GM19240 (cell line): ENCODE measurements at regions not wholly inside any gene's neighbourhood (a gene's known extent, or its start where the extent isn't known, plus 50 kb on each side); places are given as distances from the start of the nearest gene placed in this dataset.

Experiments used
- DNase-seq: peaks from one replicate; pipeline ENCODE4 v3.0.0; 2011; ENCODE audit warnings: low spot score; ENCODE audit not compliant: insufficient read length

DNA sequence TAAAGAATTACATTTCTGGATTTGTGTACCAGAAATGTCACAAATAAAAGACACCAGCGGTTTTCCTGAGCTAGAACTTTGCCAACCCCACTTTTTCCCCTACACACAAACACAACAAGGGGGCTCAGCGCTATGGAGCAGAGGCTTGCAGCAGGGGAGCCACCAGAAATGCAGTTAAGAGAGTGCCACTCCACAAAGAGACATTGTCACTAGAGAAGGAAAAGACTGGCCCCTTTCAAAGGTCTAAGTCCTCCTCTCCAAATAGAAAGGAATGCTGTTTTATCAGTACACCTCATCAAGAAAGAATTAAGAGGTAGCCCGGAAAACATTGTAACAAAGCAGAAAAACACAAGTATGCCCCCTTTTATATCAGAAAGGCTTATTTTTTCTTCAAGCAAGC is 419.5 kb downstream of the HNRNPD start:
- no peak for DNase-seq

DNA sequence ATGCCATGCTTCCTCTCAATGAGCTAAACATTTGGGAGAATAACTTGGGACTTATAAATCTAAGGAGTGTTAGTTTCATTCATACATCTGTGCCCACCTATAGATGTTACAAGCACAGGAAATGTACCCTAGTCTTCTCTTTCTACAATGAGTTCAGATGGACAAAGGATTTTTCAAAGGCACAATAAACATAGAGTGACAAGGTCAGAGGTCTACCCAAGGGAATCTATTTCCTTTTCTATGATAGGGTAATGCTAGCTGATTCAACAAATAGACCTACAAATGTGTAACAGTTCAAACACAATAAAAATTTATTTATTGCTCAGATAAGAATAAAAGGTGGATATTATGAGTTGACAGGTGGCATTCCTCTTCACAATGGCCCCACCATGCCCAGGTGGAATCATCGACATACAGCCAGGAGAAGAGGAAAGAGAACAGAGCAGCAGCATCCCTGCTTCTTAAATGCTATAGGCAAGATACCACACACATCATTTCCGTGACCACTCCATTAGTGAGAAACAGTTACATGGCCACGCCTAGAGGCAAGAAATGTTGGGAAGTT is 421.8 kb downstream of the HNRNPD start:
- DNase-seq = no peak

DNA sequence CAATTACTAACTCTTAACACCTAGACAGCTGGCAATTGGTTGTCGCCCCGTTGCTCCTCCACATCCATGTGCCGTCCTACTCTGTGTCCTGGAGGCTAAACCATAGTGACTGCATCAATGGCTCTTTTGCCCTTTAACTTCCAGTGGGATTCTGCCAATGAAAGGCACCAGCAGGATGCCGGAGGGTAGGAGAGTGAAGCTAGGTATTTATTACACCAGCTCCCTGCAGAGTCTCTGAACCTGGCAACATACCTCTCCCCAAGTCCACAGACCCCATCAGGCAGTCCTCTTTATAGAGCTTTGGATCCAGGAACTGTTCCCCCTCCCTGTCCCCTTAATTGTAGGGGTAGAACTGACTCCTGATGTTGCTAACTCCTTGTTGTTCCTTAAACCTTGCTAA is 426.8 kb downstream of the HNRNPD start:
- no peak for DNase-seq

- no peak for DNase-seq
These were observed 443.1 kb downstream of the HNRNPD start for GRCh38 chr4:81930506-81931238.

- no peak for DNase-seq
These were observed 450.7 kb downstream of the HNRNPD start for GRCh38 chr4:81923140-81923539.

DNA sequence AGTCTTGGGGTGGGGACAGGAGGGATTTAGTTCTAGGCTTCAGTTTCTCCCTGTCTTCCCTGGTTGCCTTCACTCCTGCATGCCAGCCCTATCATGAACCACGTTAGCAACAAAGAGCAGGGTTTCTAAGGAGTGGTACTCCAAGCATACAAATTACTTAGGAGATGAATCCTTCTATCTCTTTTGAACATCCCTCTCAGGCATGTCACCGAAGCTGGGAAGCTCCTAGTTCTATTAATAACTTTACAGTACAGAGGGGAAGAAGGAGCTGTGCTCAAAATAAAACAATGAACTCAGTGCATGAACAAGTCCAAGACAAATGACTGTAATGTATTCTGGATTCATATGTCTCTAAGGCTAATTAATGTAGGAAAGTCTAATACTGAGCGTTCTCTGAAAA is 450.6 kb upstream of the RASGEF1B start:
- DNase-seq = no peak

GRCh38 chr4:81921751-81922159 is 450.0 kb upstream of the RASGEF1B start:
- DNase-seq = no peak

- no peak for DNase-seq
These were observed 448.1 kb upstream of the RASGEF1B start for GRCh38 chr4:81919810-81920209.

DNA sequence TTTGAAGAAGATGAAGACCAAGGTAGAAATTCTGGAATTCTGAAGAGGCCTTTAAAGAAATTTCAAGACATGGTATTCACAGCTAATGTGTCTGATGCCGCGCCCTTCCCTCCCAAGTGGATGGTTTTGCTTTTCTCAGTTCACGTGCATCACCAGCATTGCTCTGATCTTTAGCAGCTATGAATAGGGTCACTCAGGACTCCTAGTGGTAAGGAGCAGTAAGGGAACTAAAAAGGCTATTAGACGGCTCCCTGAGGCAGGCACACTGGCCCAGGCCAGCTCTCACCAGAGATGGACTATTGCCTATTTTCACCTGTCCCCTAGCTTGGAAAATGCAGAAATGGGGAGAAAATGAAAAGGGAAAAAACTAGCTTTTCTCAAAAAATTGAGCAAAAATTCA is 447.5 kb upstream of the RASGEF1B start:
- no peak for DNase-seq

DNA sequence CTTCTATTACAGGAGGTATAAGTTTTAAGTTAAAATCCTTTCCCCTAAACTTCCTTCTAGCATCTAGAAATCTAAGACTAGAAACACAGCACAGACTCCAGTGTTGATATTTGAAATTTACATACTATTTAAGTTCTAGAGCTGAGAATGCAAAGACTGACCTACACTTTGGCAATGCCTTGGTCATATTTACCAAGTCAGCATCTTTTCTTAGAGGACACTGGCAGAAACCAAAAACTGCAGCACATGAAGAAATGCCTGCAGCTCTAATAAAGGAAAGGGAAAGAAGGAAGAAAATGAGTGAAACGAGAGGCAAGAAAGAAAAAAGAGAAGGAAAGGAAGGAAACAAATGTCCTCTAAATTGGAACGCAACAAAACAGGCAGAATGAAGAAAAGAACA is 443.7 kb upstream of the RASGEF1B start:
- DNase-seq = no peak

- no peak for DNase-seq
These were observed 442.9 kb upstream of the RASGEF1B start for GRCh38 chr4:81914623-81915022.

GRCh38 chr4:81913427-81913879 is 441.7 kb upstream of the RASGEF1B start:
- DNase-seq = peak; percentile 19

DNA sequence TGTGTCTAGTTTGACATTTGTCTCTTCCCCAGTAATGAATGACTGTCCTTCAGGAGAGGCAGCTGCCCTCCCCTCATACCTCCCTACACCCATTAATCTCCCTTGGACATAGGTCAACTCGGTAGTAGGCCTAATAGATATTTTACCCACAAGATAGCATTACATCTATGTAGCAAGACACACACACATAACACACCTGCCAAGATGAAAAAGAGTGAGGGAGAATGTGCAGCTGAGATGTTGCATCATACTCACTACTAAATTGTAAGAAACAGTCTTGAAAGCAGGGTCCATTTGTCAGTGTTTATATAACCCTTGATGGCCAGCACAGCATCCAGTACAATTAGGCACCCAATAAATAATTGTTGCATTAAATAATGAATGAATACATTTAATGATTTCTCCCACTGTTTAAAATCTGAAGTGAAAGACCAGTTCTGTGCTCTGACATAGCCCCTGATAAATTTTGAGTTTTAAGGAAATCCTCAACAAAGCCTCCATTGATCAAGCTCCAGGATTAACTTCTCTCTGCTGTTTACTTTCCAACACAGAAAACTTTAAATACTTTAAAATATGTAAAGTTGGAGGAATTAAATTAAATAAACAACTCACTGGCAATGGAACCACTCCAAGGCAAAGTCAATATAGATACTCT is 440.8 kb upstream of the RASGEF1B start:
- no peak for DNase-seq

GRCh38 chr4:81906905-81907304 is 435.2 kb upstream of the RASGEF1B start:
- no peak for DNase-seq

DNA sequence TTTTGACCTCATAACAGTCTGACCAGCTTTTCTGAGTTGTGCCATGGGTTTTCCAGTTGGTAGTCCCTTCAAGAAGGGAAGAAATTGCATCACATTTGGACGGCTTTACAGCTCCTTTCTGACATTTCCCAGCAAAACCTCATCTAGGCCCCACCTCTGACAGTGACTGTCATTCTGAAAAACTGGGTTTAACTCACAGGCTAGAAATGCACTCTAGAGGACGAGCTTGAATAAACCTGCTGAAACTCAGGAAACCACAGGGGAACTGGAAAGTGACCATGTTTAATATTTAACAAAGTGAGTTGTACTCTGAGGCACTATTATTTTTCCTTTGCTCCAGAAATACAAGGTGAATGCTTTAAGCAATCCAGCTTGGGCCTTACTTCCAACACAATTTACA is 434.3 kb upstream of the RASGEF1B start:
- peak; percentile 11 for DNase-seq

DNA sequence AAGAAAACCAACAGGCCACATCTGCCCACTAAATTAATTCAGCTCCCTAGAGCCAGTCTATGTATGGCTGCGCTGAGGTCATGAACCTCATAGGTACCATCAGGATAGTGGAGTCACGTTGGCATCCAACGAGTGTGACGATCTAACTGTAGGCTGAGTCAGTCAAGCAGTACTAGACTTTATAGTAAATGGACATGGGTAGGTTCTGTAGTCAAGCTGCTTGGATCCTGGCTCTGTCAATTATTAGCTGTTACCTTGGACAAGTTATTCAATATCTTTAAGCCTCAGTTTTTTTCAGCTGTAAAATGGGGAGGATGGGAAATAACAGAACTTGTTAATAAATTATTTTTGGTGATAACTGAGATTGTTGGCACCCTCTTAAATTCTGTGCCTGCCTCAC is 432.4 kb upstream of the RASGEF1B start:
- DNase-seq = no peak

GRCh38 chr4:81903212-81903611 is 431.5 kb upstream of the RASGEF1B start:
- no peak for DNase-seq

DNA sequence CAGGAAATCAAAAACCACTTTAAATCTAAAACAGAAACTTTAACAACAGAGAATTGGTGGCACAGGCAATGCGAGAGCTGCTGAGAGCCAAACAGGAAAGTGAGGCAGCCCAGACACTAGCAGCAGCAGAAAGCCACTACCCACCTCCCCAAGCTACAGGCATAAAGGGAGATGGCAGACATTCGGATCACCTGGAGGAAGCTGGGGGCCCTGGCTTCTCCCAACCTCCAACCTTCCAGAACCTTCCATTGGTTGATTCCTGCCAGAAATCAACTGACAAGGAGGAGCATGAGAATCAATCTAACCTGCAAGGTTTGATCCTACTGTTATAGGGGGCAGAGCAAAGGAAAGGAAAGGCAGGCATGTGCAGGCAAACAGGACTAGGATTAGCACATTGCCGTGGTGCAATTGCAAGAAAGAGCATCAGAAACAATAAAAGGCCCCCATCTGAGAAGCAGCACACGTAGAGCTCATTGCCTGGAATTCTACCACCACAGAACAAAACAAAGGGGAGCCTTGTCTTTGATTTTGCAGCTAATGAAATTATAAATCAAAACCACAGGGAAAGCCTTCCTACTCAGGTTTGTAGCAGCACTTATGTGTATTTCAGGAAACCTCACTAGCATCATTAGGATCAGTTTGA is 427.3 kb upstream of the RASGEF1B start:
- DNase-seq = no peak

- DNase-seq = no peak
These were observed 425.2 kb upstream of the RASGEF1B start for GRCh38 chr4:81896936-81897335.

- no peak for DNase-seq
These were observed 419.6 kb upstream of the RASGEF1B start for GRCh38 chr4:81891005-81891996.

DNA sequence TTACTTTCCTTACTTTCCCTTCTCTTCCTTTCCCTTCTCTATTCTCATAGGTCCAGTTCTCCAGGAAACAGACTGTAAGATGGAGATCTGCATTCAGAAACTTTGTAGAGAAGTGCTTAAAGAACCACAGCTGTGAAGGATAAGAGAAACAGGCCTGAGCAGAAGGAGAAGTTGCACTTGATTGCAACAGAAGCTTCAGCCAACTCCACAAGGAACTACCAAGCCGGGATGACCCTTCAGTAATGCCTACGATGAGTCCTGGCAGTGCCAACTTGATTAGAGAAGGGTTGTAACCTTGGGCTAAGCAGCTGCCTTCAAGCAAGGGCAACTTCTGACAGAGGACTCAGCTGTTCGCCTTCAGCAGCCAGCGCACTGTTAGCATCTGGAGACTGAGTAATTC is 413.3 kb upstream of the RASGEF1B start:
- DNase-seq = no peak
